ENCODE measurements at regions not wholly inside any gene's neighbourhood (a gene's known extent, or its start where the extent isn't known, plus 50 kb on each side); places are given as distances from the start of the nearest gene placed in this dataset.

DNA sequence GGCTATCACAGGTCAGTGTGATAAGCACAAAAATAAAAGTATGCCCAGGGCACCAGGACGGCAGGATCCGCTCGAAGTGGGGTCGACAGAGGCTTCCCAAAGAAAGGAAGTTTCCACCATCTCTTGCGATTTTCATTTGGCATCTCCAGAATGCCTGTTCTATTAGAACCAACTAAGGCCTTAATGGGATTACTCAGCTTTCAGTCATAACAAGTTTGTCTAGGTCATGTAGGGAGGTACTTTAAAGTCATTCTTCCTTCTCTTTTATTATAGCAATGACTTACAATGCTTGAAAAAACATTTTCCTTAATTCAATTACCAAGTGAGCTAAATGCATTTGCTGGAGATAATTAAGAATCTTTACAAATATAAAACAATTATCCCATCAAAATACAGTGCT, 83.6 kb upstream of the DIO3 start:
- TF ChIP-seq CTCF (IDR thresholded peaks at IDR 0.05; ENCODE audit: borderline replicate concordance, extremely low read depth, low read length, poor library complexity, severe bottlenecking) (no peak), EZH2 (IDR thresholded peaks at IDR 0.05; ENCODE audit: borderline replicate concordance, low read depth, low read length, severe bottlenecking) (no peak)
